ENCODE measurements at regions not wholly inside any gene's neighbourhood (a gene's known extent, or its start where the extent isn't known, plus 50 kb on each side); places are given as distances from the start of the nearest gene placed in this dataset.
"Not testable (repeated sequence)": the region's sequence is repeated elsewhere in the genome, so short reads cannot be mapped to it uniquely, and the experiment has no call there.

GRCh38 chr5:158045696-158046095 is 186.8 kb upstream of the CLINT1 start:
- no peak for DNase-seq

GRCh38 chr5:158039911-158040347 is 181.0 kb upstream of the CLINT1 start:
- DNase-seq = no peak

DNA sequence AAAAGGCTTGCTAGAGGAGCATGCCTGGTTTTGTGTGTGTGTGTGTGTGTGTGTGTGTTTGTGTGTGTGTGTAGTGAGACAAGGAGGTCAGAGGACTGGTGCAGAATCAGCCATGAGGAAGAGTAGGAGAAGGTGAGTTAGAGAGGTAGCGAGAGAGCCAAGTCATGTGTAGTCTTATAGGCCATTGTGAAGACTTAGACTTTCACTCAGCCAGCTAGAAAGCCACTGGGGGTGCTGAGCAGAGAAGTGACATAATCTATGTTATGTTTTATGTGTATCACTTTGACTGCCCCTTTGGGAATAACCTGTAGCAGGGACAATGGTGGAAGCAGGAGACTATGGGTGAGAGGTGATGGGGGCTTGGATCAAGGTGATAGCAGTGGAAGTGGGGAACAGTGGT is 180.5 kb upstream of the CLINT1 start:
- DNase-seq = no peak

DNA sequence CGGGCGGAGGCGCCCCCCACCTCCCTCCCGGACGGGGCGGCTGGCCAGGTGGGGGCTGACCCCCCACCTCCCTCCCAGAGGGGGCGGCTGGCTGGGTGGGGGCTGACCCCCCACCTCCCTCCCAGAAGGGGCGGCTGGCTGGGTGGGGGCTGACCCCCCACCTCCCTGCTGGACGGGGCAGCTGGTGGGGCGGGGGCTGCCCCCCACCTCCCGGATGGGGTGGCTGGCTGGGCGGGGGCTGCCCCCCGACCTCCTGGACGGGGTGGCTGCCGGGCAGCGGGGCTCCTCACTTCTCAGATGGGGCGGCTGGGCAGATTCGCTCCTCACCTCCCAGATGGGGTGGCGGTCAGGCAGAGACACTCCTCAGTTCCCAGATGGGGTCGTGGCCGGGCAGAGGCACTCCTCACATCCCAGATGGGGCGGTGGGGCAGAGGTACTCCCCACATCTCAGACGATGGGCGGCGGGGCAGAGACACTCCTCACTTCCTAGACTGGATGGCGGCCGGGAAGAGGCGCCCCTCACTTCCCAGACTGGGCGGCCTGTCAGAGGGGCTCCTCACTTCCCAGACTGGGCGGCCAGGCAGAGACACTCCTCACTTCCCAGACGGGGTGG is 178.1 kb upstream of the CLINT1 start:
- not testable (repeated sequence) for DNase-seq

GRCh38 chr5:158034586-158034985 is 175.6 kb upstream of the CLINT1 start:
- DNase-seq = not testable (repeated sequence)

- no peak for DNase-seq
These were observed 174.8 kb upstream of the CLINT1 start for GRCh38 chr5:158033724-158034123.

- no peak for DNase-seq
These were observed 174.1 kb upstream of the CLINT1 start for GRCh38 chr5:158033076-158033475.

GRCh38 chr5:158032246-158032645 is 173.3 kb upstream of the CLINT1 start:
- DNase-seq = no peak

GRCh38 chr5:158027806-158028775 is 169.1 kb upstream of the CLINT1 start:
- no peak for DNase-seq

- DNase-seq = no peak
These were observed 167.5 kb upstream of the CLINT1 start for GRCh38 chr5:158026304-158027031.

DNA sequence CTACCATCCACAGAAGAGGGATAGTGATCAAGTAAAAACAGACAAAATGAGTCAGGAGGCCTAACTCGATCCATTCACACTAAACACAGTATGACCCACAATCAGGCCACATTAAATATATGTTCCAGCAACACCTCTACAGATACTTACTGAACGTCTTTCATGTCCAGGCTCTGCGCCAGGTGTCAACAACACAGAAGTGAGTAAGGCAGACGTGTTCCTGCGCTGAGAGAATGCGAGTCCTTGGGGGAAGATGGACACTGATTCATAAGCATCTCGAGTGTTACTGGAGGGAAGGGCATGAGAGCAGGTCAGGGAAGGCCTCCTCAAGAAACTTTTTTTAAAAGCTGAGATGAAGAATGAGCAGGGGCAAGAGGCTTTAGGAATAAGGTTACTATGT is 164.3 kb upstream of the CLINT1 start:
- no peak for DNase-seq

DNA sequence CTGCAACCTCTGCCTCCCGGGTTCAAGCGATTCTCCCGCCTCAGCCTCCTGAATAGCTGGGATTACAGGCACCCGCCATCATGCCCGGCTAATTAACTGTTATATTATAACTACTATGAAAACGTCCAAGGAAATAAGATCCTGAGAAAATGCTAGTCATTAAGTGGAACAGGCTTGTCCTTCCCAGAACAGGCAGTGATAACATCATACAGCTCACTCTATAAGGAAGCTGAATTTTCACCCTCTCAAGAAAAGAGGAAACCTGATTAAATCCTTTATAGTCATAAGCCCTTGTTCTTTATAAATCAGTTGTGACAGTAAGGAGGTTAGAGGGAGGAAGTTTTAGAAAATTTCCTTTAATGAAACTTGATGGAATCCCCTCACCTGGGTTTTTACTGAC is 163.9 kb upstream of the CLINT1 start:
- no peak for DNase-seq

- no peak for DNase-seq
These were observed 163.4 kb upstream of the CLINT1 start for GRCh38 chr5:158022393-158022792.

- DNase-seq = no peak
These were observed 161.8 kb upstream of the CLINT1 start for GRCh38 chr5:158020555-158021418.

GRCh38 chr5:158017469-158017868 is 158.5 kb upstream of the CLINT1 start:
- no peak for DNase-seq

- DNase-seq = no peak
These were observed 155.4 kb upstream of the CLINT1 start for GRCh38 chr5:158014372-158014771.

- peak; percentile 19 for DNase-seq
These were observed 155.0 kb upstream of the CLINT1 start for GRCh38 chr5:158013939-158014338.

GRCh38 chr5:158013303-158013702 is 154.4 kb upstream of the CLINT1 start:
- no peak for DNase-seq

GRCh38 chr5:158011422-158011821 is 152.5 kb upstream of the CLINT1 start:
- DNase-seq = no peak

GRCh38 chr5:158010831-158011230 is 151.9 kb upstream of the CLINT1 start:
- no peak for DNase-seq

DNA sequence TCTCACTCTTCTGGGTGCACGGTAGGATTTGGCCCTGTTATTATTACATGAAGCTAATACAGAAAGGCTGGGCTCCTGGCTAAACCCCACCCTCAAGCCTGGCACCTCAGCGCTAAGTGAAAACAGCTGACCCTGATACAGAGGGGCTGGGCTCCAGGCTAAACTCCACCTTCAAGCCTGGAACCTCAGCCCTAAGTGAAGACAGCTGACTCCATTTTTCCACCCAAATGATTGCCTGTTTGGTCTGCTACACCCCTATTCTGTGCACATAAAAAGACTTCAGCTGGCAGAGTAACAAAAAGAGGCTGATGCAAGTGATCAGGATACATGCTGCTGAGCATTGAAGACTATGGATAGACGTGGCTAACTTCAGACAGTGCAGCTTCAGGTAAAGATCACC is 148.4 kb upstream of the CLINT1 start:
- DNase-seq = no peak

GRCh38 chr5:157999696-158000095 is 140.8 kb upstream of the CLINT1 start:
- DNase-seq = no peak
